K562 (cell line): ENCODE measurements at regions not wholly inside any gene's neighbourhood (a gene's known extent, or its start where the extent isn't known, plus 50 kb on each side); places are given as distances from the start of the nearest gene placed in this dataset.

Experiments used
- ADNP ChIP-seq: fragments of 200-800 bp; sonication (Bioruptor generic); IDR thresholded peaks from 2 replicates; pipeline ENCODE4 v1.6.1; 2016; ENCODE audit warnings: missing genetic modification characterization, missing compliant biosample characterization
- CEBPG ChIP-seq, 3 experiments: fragments of 200-800 bp in 1 of 3; sonication (Bioruptor generic) in 1 of 3; sonication (generic) in 1 of 3; formaldehyde crosslinking in 1 of 3; IDR thresholded peaks in 2 of 3; conservative IDR thresholded peaks in 1 of 3; 2 replicates each; pipeline versions ENCODE4 v1.6.1 to v1.8.0; 2016 to 2022; ENCODE audit warnings: missing compliant biosample characterization in 2 of 3, missing genetic modification characterization in 2 of 3, mild to moderate bottlenecking in 1 of 3, missing genetic modification reagents in 1 of 3
- CHCHD3 ChIP-seq: fragments of 250-450 bp; sonication (Bioruptor Pico); IDR thresholded peaks from 2 replicates; pipeline ENCODE4 v2.1.2; 2022; ENCODE audit warnings: mild to moderate bottlenecking
- CTBP1 ChIP-seq: fragments of 450-650 bp; IDR thresholded peaks from 2 replicates; pipeline ENCODE4 v1.6.1; 2016; ENCODE audit warnings: borderline replicate concordance
- FOXJ2 ChIP-seq: fragments of 200-800 bp; sonication (Bioruptor generic); IDR thresholded peaks from 2 replicates; pipeline ENCODE4 v1.6.1; 2016; ENCODE audit warnings: missing genetic modification characterization, missing compliant biosample characterization
- FOXK2 ChIP-seq, 2 experiments: fragments of 450-650 bp; IDR thresholded peaks in 1 of 2; conservative IDR thresholded peaks in 1 of 2; 2 replicates each; pipeline ENCODE4 v1.6.1; 2016; ENCODE audit warnings: low read depth in 2 of 2, mild to moderate bottlenecking in 1 of 2
- GABPA ChIP-seq: fragments of 200-800 bp; sonication (Bioruptor generic); conservative IDR thresholded peaks from 2 replicates; pipeline ENCODE4 v1.6.1; 2016; ENCODE audit warnings: low read depth, missing genetic modification characterization, missing compliant biosample characterization
- MAFF ChIP-seq: IDR thresholded peaks from 2 replicates; pipeline ENCODE4 v1.6.1; 2012; ENCODE audit warnings: low read length, improper control_type of control experiment
- MTA1 ChIP-seq: fragments of 450-650 bp; IDR thresholded peaks from 2 replicates; pipeline ENCODE4 v1.6.1; 2017; ENCODE audit warnings: borderline replicate concordance
- NCOR1 ChIP-seq: fragments of 450-650 bp; IDR thresholded peaks from 2 replicates; pipeline ENCODE4 v1.6.1; 2016; ENCODE audit warnings: mild to moderate bottlenecking, moderate library complexity
- NONO ChIP-seq, 2 experiments: fragments of 200-400 bp in 1 of 2; fragments of 450-650 bp in 1 of 2; formaldehyde crosslinking in 1 of 2; IDR thresholded peaks; 2 replicates each; pipeline ENCODE4 v1.6.1; 2017; ENCODE audit warnings: low read depth in 2 of 2, mild to moderate bottlenecking in 2 of 2, moderate library complexity in 2 of 2, low read length in 1 of 2
- PYGO2 ChIP-seq: fragments of 450-650 bp; IDR thresholded peaks from 2 replicates; pipeline ENCODE4 v1.6.1; 2016; ENCODE audit warnings: mild to moderate bottlenecking, missing genetic modification characterization, moderate library complexity, missing compliant biosample characterization
- SPI1 ChIP-seq: IDR thresholded peaks from 2 replicates; pipeline ENCODE4 v1.6.1; 2011; ENCODE audit warnings: low read depth, low read length, control low read depth, borderline replicate concordance
- TCF3 ChIP-seq: sonication (generic); formaldehyde crosslinking; IDR thresholded peaks from 2 replicates; pipeline ENCODE4 v1.4.0; 2020; ENCODE audit warnings: mild to moderate bottlenecking, missing genetic modification reagents
- TRIM24 ChIP-seq, 2 experiments: fragments of 450-650 bp; IDR thresholded peaks; 2 replicates each; pipeline ENCODE4 v1.6.1; 2016
- ZNF239 ChIP-seq: fragments of 250-450 bp; sonication (Bioruptor Pico); IDR thresholded peaks from 2 replicates; pipeline ENCODE4 v1.4.0; 2020; ENCODE audit warnings: mild to moderate bottlenecking
- ZNF57 ChIP-seq: fragments of 450-650 bp; formaldehyde crosslinking; IDR thresholded peaks from 2 replicates; pipeline ENCODE4 v1.4.0; 2020; ENCODE audit warnings: mild to moderate bottlenecking, moderate library complexity
- ZNF707 ChIP-seq: fragments of 250-450 bp; sonication (Bioruptor Pico); conservative IDR thresholded peaks from 2 replicates; pipeline ENCODE4 v1.8.0; 2022; ENCODE audit warnings: inconsistent platforms, mild to moderate bottlenecking, moderate library complexity
- TF ChIP-seq, protein P1 (sequence below): fragments of 250-450 bp; sonication (Bioruptor Pico); IDR thresholded peaks from 2 replicates; pipeline ENCODE4 v1.4.0; 2020; ENCODE audit warnings: mild to moderate bottlenecking, moderate library complexity, borderline replicate concordance
- TF ChIP-seq, protein P2 (sequence below): fragments of 250-450 bp; sonication (Bioruptor Pico); IDR thresholded peaks from 2 replicates; pipeline ENCODE4 v1.4.0; 2020
- TF ChIP-seq, protein P3 (sequence below): fragments of 250-450 bp; sonication (Bioruptor Pico); IDR thresholded peaks from 2 replicates; pipeline ENCODE4 v1.5.0; 2021
- TF ChIP-seq, protein P4 (sequence below), 2 experiments: IDR thresholded peaks; 2 replicates each; pipeline ENCODE4 v1.6.1; 2011; ENCODE audit warnings: borderline replicate concordance in 1 of 2, control low read depth in 1 of 2, low read depth in 1 of 2, low read length in 1 of 2, mild to moderate bottlenecking in 1 of 2, mixed read lengths in 1 of 2, moderate library complexity in 1 of 2; ENCODE audit not compliant: insufficient read depth in 1 of 2, insufficient read length in 1 of 2, poor library complexity in 1 of 2, severe bottlenecking in 1 of 2; ENCODE audit errors: extremely low read depth in 1 of 2

DNA sequence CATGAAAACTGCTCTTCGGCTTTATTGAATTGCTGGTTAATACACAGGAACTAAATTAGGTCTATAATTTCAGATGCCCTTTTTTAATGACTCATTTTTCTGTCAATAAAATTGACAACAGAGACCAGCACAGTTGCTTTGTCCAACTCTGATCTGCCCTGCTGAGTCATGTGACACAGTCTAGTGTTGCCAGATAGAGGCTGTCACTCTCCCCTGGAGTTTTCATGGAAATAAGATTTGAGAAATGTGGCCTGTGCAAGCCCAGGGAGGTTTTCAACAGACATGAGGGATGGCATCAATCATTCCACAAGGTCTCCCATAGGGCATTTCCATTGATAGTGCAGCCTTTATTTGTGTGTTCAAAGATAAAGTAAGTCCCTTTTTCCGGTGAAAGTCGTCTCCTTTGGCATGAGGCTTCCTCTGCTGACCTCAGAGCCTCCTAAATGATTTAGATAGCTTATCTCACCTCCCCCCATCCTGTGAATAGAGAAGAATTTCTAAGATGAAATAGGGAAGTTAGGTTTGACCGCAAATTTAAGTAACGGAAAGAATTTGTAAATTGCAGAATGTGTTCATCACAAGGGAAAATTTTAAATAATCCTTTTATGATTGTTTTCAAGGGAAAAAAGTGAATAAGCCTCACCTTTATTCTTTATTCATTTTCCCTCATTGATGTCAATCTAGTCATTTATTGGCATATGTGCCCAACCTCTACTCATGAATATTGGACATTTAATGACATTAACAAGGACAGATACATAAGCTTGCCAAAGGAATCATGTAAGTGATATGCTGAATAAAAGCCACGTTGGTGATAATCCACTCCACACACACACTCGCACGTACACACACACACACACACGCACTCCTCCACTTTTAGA is 277.7 kb downstream of the ADGB start (continued):
- TF ChIP-seq SPI1 (peak; percentile 74), TCF3 (peak; percentile 94), PYGO2 (tag) (peak; percentile 89), ZNF57 (CRISPR knock-in tag) (0 out of 2 replicates have a peak, but pooled peaks have one; percentile 16), NCOR1 (peak; percentile 97), CEBPG (CRISPR knock-in tag; IDR thresholded peaks at IDR 0.05) (no peak; the same call in 1 of the 2 replicates), CEBPG (tag; conservative IDR thresholded peaks at IDR 0.05 in 1 of 2, IDR thresholded peaks at IDR 0.05 in 1 of 2) (peak; percentile 29 to 74), NONO (IDR thresholded peaks at IDR 0.05; ENCODE audit: low read depth in 2 of 2, low read length in 1 of 2) (peak in 1 of 2 experiments; percentile 55; a peak in 1 of 4 replicates), CHCHD3 (CRISPR knock-in tag) (no peak), MTA1 (peak; percentile 90), ADNP (peak; percentile 76), ZNF239 (CRISPR knock-in tag) (peak; percentile 38), FOXJ2 (tag) (peak; percentile 90), MAFF (peak; percentile 84), FOXK2 (conservative IDR thresholded peaks at IDR 0.05 in 1 of 2, IDR thresholded peaks at IDR 0.05 in 1 of 2; ENCODE audit: low read depth in 2 of 2) (peak; percentile 87 to 94), ZNF707 (CRISPR knock-in tag) (no peak), TRIM24 (IDR thresholded peaks at IDR 0.05) (peak; percentile 76 to 90; a peak in 3 of 4 replicates), CTBP1 (peak; percentile 97), GABPA (tag) (peak; percentile 86)
- TF ChIP-seq, protein P1, sequence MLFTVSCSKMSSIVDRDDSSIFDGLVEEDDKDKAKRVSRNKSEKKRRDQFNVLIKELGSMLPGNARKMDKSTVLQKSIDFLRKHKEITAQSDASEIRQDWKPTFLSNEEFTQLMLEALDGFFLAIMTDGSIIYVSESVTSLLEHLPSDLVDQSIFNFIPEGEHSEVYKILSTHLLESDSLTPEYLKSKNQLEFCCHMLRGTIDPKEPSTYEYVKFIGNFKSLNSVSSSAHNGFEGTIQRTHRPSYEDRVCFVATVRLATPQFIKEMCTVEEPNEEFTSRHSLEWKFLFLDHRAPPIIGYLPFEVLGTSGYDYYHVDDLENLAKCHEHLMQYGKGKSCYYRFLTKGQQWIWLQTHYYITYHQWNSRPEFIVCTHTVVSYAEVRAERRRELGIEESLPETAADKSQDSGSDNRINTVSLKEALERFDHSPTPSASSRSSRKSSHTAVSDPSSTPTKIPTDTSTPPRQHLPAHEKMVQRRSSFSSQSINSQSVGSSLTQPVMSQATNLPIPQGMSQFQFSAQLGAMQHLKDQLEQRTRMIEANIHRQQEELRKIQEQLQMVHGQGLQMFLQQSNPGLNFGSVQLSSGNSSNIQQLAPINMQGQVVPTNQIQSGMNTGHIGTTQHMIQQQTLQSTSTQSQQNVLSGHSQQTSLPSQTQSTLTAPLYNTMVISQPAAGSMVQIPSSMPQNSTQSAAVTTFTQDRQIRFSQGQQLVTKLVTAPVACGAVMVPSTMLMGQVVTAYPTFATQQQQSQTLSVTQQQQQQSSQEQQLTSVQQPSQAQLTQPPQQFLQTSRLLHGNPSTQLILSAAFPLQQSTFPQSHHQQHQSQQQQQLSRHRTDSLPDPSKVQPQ (CRISPR knock-in tag) = no peak
- TF ChIP-seq, protein P2, sequence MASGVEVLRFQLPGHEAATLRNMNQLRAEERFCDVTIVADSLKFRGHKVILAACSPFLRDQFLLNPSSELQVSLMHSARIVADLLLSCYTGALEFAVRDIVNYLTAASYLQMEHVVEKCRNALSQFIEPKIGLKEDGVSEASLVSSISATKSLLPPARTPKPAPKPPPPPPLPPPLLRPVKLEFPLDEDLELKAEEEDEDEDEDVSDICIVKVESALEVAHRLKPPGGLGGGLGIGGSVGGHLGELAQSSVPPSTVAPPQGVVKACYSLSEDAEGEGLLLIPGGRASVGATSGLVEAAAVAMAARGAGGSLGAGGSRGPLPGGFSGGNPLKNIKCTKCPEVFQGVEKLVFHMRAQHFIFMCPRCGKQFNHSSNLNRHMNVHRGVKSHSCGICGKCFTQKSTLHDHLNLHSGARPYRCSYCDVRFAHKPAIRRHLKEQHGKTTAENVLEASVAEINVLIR = peak; percentile 72
- TF ChIP-seq, protein P3, sequence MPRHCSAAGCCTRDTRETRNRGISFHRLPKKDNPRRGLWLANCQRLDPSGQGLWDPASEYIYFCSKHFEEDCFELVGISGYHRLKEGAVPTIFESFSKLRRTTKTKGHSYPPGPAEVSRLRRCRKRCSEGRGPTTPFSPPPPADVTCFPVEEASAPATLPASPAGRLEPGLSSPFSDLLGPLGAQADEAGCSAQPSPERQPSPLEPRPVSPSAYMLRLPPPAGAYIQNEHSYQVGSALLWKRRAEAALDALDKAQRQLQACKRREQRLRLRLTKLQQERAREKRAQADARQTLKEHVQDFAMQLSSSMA (CRISPR knock-in tag) = 0 out of 2 replicates have a peak, but pooled peaks have one; percentile 47
- TF ChIP-seq, protein P4, sequence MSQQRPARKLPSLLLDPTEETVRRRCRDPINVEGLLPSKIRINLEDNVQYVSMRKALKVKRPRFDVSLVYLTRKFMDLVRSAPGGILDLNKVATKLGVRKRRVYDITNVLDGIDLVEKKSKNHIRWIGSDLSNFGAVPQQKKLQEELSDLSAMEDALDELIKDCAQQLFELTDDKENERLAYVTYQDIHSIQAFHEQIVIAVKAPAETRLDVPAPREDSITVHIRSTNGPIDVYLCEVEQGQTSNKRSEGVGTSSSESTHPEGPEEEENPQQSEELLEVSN (IDR thresholded peaks at IDR 0.05; ENCODE audit: borderline replicate concordance in 1 of 2, extremely low read depth in 1 of 2, insufficient read depth in 1 of 2, insufficient read length in 1 of 2, low read depth in 1 of 2, low read length in 1 of 2, poor library complexity in 1 of 2, severe bottlenecking in 1 of 2) = peak in 1 of 2 experiments; percentile 20
